B cell (primary cell): ENCODE measurements at regions not wholly inside any gene's neighbourhood (a gene's known extent, or its start where the extent isn't known, plus 50 kb on each side); places are given as distances from the start of the nearest gene placed in this dataset.

Experiments
- ATAC-seq: fragments of 200-7000 bp; cut with Tn5 transposase; one replicate; pipeline ENCODE4 v1.10.0; 2021; ENCODE audit warnings: low read depth, mild to moderate bottlenecking, moderate number of reproducible peaks, moderate library complexity
- CTCF ChIA-PET: fragments of 350-600 bp; sonication (Branson Sonifier 250); formaldehyde crosslinking; loops from one replicate; lab custom pipeline; 2021; ENCODE audit warnings: antibody characterized with exemption, inconsistent platforms; lab: Charles Lee
- POLR2A ChIA-PET: fragments of 350-600 bp; sonication (Branson Sonifier 250); formaldehyde crosslinking; loops from one replicate; lab custom pipeline; 2021; ENCODE audit warnings: antibody characterized with exemption; lab: Charles Lee
- DNase-seq: peaks from one replicate; pipeline ENCODE4 v3.0.0; 2013
- H2AFZ ChIP-seq: 2 replicates; pipeline ENCODE4 v1.6.1; 2012; ENCODE audit warnings: mild to moderate bottlenecking, low read depth, low read length; ENCODE audit not compliant: insufficient read depth, poor library complexity, severe bottlenecking
- H3K27ac ChIP-seq, 2 donors: 1 replicate in 1 of 2; 2 replicates in 1 of 2; pipeline ENCODE4 v1.5.1; 2012 to 2013; ENCODE audit warnings: low read length in 2 of 2, mild to moderate bottlenecking in 2 of 2, moderate library complexity in 1 of 2
- H3K27me3 ChIP-seq, 4 experiments: fragments of 200-600 bp in 1 of 4; sonication (generic) in 1 of 4; replicated peaks in 1 of 4; 1 replicate in 2 of 4; 2 replicates in 2 of 4; pipeline versions ENCODE4 v1.6.1 to v1.7.0; 2013 to 2016; ENCODE audit warnings: low read length in 3 of 4, mild to moderate bottlenecking in 2 of 4, mixed read lengths in 1 of 4, moderate library complexity in 1 of 4; ENCODE audit not compliant: insufficient read depth in 4 of 4, control insufficient read depth in 3 of 4; ENCODE audit errors: control extremely low read depth in 1 of 4
- H3K36me3 ChIP-seq, 2 experiments: replicated peaks in 1 of 2; 1 replicate in 1 of 2; 2 replicates in 1 of 2; pipeline versions ENCODE4 v1.6.1 to v1.7.1; 2013; ENCODE audit warnings: low read length in 1 of 2; ENCODE audit not compliant: insufficient read depth in 2 of 2, control insufficient read depth in 1 of 2; ENCODE audit errors: control extremely low read depth in 1 of 2, extremely low read depth in 1 of 2
- H3K4me1 ChIP-seq, 2 donors: fragments of 200-600 bp in 1 of 2; sonication (generic) in 1 of 2; 1 replicate in 1 of 2; 2 replicates in 1 of 2; pipeline versions ENCODE4 v1.5.1 to v1.6.1; 2013 to 2017; ENCODE audit warnings: low read length in 2 of 2; ENCODE audit not compliant: control insufficient read depth in 2 of 2, insufficient read depth in 2 of 2
- H3K4me2 ChIP-seq: replicated peaks from 2 replicates; pipeline ENCODE3; 2012; ENCODE audit warnings: mild to moderate bottlenecking, low read depth, low read length; ENCODE audit not compliant: poor library complexity, severe bottlenecking
- H3K4me3 ChIP-seq, 5 experiments: fragments of 200-600 bp in 1 of 5; sonication (generic) in 1 of 5; 1 replicate in 3 of 5; 2 replicates in 2 of 5; pipeline versions ENCODE4 v1.5.1 to v1.7.0; 2011 to 2016; ENCODE audit warnings: low read length in 4 of 5, mild to moderate bottlenecking in 4 of 5, low read depth in 2 of 5, control low read depth in 1 of 5, moderate library complexity in 1 of 5; ENCODE audit not compliant: insufficient read depth in 1 of 5; ENCODE audit errors: control extremely low read depth in 1 of 5, extremely low read depth in 1 of 5
- H3K79me2 ChIP-seq: fragments of 200-600 bp; sonication (generic); one replicate; pipeline ENCODE4 v1.6.0; 2016; ENCODE audit warnings: low read length; ENCODE audit not compliant: control insufficient read depth, insufficient read depth
- H3K9ac ChIP-seq: fragments of 200-600 bp; sonication (generic); 2 replicates; pipeline ENCODE4 v1.6.1; 2017; ENCODE audit warnings: mild to moderate bottlenecking, low read length, moderate library complexity
- H3K9me3 ChIP-seq, 3 donors: one replicate each; pipeline versions ENCODE4 v1.6.1 to v1.7.1; 2013; ENCODE audit warnings: low read length in 2 of 3; ENCODE audit not compliant: control insufficient read depth in 2 of 3, insufficient read depth in 1 of 3; ENCODE audit errors: control extremely low read depth in 1 of 3
- H4K20me1 ChIP-seq: 2 replicates; pipeline ENCODE4 v1.6.0; 2012; ENCODE audit warnings: mild to moderate bottlenecking, low read length; ENCODE audit not compliant: insufficient read depth, control insufficient read depth, poor library complexity, severe bottlenecking
- H3K27ac Mint-ChIP-seq: one replicate; pipeline ENCODE4 v1.8.0; 2021; ENCODE audit warnings: mixed read lengths
- H3K27me3 Mint-ChIP-seq: one replicate; pipeline ENCODE4 v1.8.0; 2021; ENCODE audit warnings: mixed read lengths
- H3K4me1 Mint-ChIP-seq: one replicate; pipeline ENCODE4 v1.8.0; 2021; ENCODE audit warnings: mixed read lengths
- H3K4me3 Mint-ChIP-seq: one replicate; pipeline ENCODE4 v1.8.0; 2021; ENCODE audit warnings: mixed read lengths
- H3K9me3 Mint-ChIP-seq: one replicate; pipeline ENCODE4 v1.8.0; 2022; ENCODE audit warnings: mixed read lengths; ENCODE audit not compliant: insufficient read depth
- EZH2 ChIP-seq: IDR thresholded peaks from 2 replicates; pipeline ENCODE4 v1.6.1; 2012; ENCODE audit warnings: borderline replicate concordance, low read depth, mild to moderate bottlenecking, moderate library complexity, low read length; ENCODE audit not compliant: insufficient read depth, poor library complexity, severe bottlenecking
- WGBS: methylation state at CpG from one replicate; pipeline ENCODE4 v1.1.5; 2013; ENCODE audit warnings: missing lambda C conversion rate; ENCODE audit not compliant: insufficient coverage; 5-methylcytosine and 5-hydroxymethylcytosine counted together
- intact Hi-C: fragments of 100-400 bp; cut with micrococcal nuclease; formaldehyde crosslinking; loops from one replicate; pipeline ENCODE4 v1.10.0; 2022
- TF ChIP-seq, protein P1 (sequence below): fragments of 200-600 bp; IDR thresholded peaks from one replicate; pipeline ENCODE4 v1.8.0; 2022; ENCODE audit warnings: antibody characterized with exemption, mild to moderate bottlenecking

DNA sequence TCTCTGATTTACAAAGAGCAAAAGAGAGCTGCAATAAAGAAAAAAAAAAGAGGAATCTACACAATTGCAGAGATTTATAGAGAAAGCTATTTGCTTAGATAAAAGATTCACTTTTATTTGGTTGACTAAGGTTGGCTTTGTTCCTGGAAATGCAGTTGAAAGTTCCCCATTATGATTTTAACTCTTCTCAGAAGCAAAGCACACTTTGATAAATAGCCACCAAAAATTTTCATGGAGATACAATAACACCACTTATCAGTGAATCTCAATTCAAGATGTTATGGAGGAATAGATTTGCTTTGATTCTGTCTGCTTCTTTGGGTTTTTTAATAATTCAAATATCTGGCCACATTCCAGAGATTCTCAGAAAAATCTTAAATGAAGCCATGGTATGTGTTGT lies 88.5 kb upstream of the ANO3 start:
- no peak overlapping the region for H3K27ac ChIP-seq
- H3K79me2 ChIP-seq = no peaks in the 10 kb centered on the region
- ATAC-seq (no peak), DNase-seq (no peak)
- no peak overlapping the region for H3K9ac ChIP-seq
- no peaks in the 10 kb centered on the region for H3K27me3 ChIP-seq
- peaks cover 7% of the 10 kb centered on the region for H3K27me3 Mint-ChIP-seq
- CTCF ChIA-PET = interaction anchor here (1.3 kb wide), 1 partner anchor 12 kb away, joined by 3 read pairs; no protein-coding TSS in a partner anchor
- no peaks in the 10 kb centered on the region for H3K4me1 ChIP-seq
- H3K36me3 ChIP-seq = no peaks in the 10 kb centered on the region
- TF ChIP-seq, protein P1, sequence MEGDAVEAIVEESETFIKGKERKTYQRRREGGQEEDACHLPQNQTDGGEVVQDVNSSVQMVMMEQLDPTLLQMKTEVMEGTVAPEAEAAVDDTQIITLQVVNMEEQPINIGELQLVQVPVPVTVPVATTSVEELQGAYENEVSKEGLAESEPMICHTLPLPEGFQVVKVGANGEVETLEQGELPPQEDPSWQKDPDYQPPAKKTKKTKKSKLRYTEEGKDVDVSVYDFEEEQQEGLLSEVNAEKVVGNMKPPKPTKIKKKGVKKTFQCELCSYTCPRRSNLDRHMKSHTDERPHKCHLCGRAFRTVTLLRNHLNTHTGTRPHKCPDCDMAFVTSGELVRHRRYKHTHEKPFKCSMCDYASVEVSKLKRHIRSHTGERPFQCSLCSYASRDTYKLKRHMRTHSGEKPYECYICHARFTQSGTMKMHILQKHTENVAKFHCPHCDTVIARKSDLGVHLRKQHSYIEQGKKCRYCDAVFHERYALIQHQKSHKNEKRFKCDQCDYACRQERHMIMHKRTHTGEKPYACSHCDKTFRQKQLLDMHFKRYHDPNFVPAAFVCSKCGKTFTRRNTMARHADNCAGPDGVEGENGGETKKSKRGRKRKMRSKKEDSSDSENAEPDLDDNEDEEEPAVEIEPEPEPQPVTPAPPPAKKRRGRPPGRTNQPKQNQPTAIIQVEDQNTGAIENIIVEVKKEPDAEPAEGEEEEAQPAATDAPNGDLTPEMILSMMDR = no peak
- no peak for TF ChIP-seq EZH2
- H2AFZ ChIP-seq = no peak overlapping the region
- intact Hi-C loops = no loop called here
- no peak overlapping the region for H3K4me2 ChIP-seq
- POLR2A ChIA-PET = no interaction called here
- H3K4me1 Mint-ChIP-seq = no peaks in the 10 kb centered on the region
- H3K4me3 ChIP-seq = no peak overlapping the region
- peaks cover 0 to 7% (median 0%) of the 10 kb centered on the region in 3 donors for H3K9me3 ChIP-seq
- H3K27ac Mint-ChIP-seq = no peak overlapping the region
- H4K20me1 ChIP-seq = no peaks in the 10 kb centered on the region
- H3K4me3 Mint-ChIP-seq = no peak overlapping the region
- H3K9me3 Mint-ChIP-seq = no peaks in the 10 kb centered on the region

DNA sequence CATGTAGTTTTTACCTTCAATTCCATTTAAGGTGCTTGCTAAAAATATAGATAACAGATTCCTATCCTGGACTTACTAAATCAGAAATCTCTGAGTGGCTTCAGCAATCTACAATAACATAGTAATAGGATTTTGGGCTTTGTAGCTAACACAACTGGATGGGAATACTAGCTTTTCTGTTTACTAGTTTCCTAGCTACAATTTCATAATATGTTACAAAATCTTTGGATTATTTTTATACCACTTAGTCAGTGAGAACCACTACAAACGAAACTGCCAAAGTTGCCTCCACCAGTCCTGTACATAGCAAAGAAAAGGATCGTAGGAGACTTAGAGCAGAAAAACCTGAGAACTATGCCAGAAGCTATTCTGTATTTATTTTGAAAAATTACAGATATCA lies 87.7 kb upstream of the ANO3 start:
- CTCF ChIA-PET = no interaction called here
- no peak overlapping the region for H3K27ac Mint-ChIP-seq
- WGBS = no CpG with 5 or more reads among the region's 2 CpGs
- H3K36me3 ChIP-seq = no peaks in the 10 kb centered on the region
- no peak overlapping the region for H3K27ac ChIP-seq
- H3K4me3 Mint-ChIP-seq = no peak overlapping the region
- no peak overlapping the region for H3K4me2 ChIP-seq
- no peak overlapping the region for H3K4me3 ChIP-seq
- ATAC-seq (no peak), DNase-seq (no peak)
- H4K20me1 ChIP-seq = no peaks in the 10 kb centered on the region
- H3K27me3 ChIP-seq = no peaks in the 10 kb centered on the region
- no peaks in the 10 kb centered on the region for H3K79me2 ChIP-seq
- intact Hi-C loops = no loop called here
- POLR2A ChIA-PET = no interaction called here
- H3K9me3 ChIP-seq = peaks cover 0 to 7% (median 0%) of the 10 kb centered on the region in 3 donors
- H3K9me3 Mint-ChIP-seq = no peaks in the 10 kb centered on the region
- no peaks in the 10 kb centered on the region for H3K4me1 ChIP-seq
- H3K4me1 Mint-ChIP-seq = no peaks in the 10 kb centered on the region
- H2AFZ ChIP-seq = no peak overlapping the region
- TF ChIP-seq, protein P1 = no peak
- TF ChIP-seq EZH2 = no peak
- H3K9ac ChIP-seq = no peak overlapping the region
- H3K27me3 Mint-ChIP-seq = peaks cover 7% of the 10 kb centered on the region
